ENCODE measurements at regions not wholly inside any gene's neighbourhood (a gene's known extent, or its start where the extent isn't known, plus 50 kb on each side); places are given as distances from the start of the nearest gene placed in this dataset.

DNA sequence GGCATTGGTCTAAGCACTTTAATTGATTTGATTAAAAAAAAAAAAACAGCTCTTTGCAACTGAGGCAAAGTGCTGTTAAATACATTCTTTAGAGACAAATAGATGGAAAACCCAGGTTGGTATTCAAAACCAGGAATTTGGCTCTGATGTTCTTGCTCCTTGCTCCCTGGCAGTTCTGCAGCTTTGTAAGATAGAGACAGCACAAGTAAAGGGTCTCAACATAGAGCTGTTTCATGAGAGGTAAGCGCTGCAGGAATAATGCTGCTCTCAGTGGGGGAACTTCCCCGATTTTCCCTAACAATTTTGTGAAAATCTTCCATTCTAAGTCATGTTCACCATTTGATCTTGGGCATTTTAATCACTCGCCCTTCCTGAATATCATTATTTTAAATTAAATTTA is 479.5 kb upstream of the HS3ST1 start:
- TF ChIP-seq CTCF (IDR thresholded peaks at IDR 0.05; ENCODE audit: low read depth, low read length) = no peak
- no peak for TF ChIP-seq EZH2phosphoT487 (IDR thresholded peaks at IDR 0.05; ENCODE audit: low read depth)
